ENCODE measurements at regions not wholly inside any gene's neighbourhood (a gene's known extent, or its start where the extent isn't known, plus 50 kb on each side); places are given as distances from the start of the nearest gene placed in this dataset.

DNA sequence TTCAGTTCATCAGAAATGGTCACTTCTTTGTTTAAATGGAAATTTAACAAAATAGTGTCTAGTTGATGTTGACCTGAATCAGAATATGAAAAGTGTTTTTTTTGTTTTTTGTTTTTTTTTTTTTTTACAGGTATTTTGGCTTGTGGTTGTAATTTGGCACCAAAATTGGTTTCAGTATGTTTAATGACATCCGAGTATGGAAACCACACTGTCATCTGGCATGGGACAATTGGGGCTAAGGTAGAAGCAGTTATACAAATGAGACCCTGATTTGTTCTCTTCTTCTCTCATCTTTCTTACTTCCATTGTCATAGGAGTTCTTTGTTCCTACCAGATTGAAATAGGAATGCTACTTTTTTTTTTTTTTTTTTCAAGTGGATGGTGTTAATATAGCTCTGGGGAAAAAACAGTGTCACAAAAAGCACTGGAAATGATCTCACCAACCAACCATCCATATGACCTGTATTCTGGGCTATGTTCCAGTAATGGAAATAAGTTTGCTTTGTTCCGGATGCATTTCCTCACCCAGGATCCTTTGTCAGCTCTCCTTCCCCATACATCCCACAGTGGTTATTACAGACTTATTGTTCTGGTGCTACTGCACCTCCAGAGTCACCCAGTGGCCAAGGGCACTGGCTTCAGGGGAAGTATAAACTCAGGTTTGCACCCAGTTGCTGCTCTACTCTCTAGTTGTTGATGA is 95.8 kb downstream of the ATXN3L start:
- intact Hi-C loops (cut with micrococcal nuclease) = no loop called here
- Histone ChIP-seq H3K79me2 (ENCODE audit: control insufficient read depth, insufficient read depth, low read length) (no peaks in the 10 kb centered on the region), H3K36me3 (replicated peaks in 1 of 2; ENCODE audit: control extremely low read depth in 1 of 2, control insufficient read depth in 1 of 2, extremely low read depth in 1 of 2, insufficient read depth in 2 of 2, low read length in 1 of 2) (no peaks in the 10 kb centered on the region), H3K4me1 (ENCODE audit: control insufficient read depth in 2 of 2, insufficient read depth in 2 of 2, low read length in 2 of 2) (peaks cover 0 to 5% of the 10 kb centered on the region in 2 donors), H3K9ac (ENCODE audit: low read length) (no peak overlapping the region), H3K27ac (ENCODE audit: low read length in 2 of 2) (no peak overlapping the region), H2AFZ (ENCODE audit: insufficient read depth, low read depth, low read length, poor library complexity, severe bottlenecking) (no peak overlapping the region), H3K27me3 (replicated peaks in 1 of 4; ENCODE audit: control extremely low read depth in 1 of 4, control insufficient read depth in 3 of 4, insufficient read depth in 4 of 4, low read length in 3 of 4) (no peaks in the 10 kb centered on the region), H3K4me2 (replicated peaks; ENCODE audit: low read depth, low read length, poor library complexity, severe bottlenecking) (no peak overlapping the region), H3K4me3 (ENCODE audit: control extremely low read depth in 1 of 5, extremely low read depth in 1 of 5, insufficient read depth in 1 of 5, low read depth in 2 of 5, low read length in 4 of 5) (no peak overlapping the region), H4K20me1 (ENCODE audit: control insufficient read depth, insufficient read depth, low read length, poor library complexity, severe bottlenecking) (no peaks in the 10 kb centered on the region), H3K9me3 (ENCODE audit: control extremely low read depth in 1 of 3, control insufficient read depth in 2 of 3, insufficient read depth in 1 of 3, low read length in 2 of 3) (no peaks in the 10 kb centered on the region)
- Mint-ChIP-seq H3K27ac (no peak overlapping the region), H3K9me3 (ENCODE audit: insufficient read depth) (peaks cover 2% of the 10 kb centered on the region), H3K4me1 (peaks cover 6% of the 10 kb centered on the region), H3K4me3 (no peak overlapping the region), H3K27me3 (no peaks in the 10 kb centered on the region)
- CTCF ChIA-PET = no interaction called here
- WGBS (ENCODE audit: insufficient coverage) = no CpG with 5 or more reads among the region's 2 CpGs
- ATAC-seq (ENCODE audit: low read depth) = no peak
- no peak for DNase-seq
- no peak for TF ChIP-seq CTCF (IDR thresholded peaks at IDR 0.05)
- no peak for TF ChIP-seq EZH2 (IDR thresholded peaks at IDR 0.05; ENCODE audit: borderline replicate concordance, insufficient read depth, low read depth, low read length, poor library complexity, severe bottlenecking)
- POLR2A ChIA-PET = no interaction called here

DNA sequence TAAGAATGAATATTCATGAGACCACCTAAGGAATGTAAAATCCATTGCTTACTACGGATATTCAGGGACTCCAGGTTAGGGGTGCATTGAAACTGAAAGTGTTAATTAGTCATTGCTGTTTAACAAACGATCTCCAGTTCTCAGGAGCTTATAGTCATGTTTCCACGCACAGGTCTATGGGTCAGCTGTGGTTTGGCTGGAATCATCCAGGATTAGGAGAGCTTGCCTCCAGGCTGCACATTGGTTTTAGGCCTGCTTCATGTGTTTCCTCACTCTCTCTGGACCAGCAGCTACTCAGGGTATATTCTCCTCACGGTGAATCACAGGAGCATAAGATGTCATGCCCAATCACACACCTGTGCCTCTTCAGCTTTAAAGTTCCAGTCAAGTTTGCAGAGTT is 98.9 kb downstream of the ATXN3L start:
- Mint-ChIP-seq H3K27me3 (no peaks in the 10 kb centered on the region), H3K9me3 (ENCODE audit: insufficient read depth) (no peaks in the 10 kb centered on the region), H3K4me3 (no peak overlapping the region), H3K4me1 (peaks cover 6% of the 10 kb centered on the region), H3K27ac (no peak overlapping the region)
- CTCF ChIA-PET = interaction anchor here (0.9 kb wide), 1 partner anchor 274 kb away, joined by 3 read pairs; no protein-coding TSS in a partner anchor
- Histone ChIP-seq H3K79me2 (ENCODE audit: control insufficient read depth, insufficient read depth, low read length) (no peaks in the 10 kb centered on the region), H3K27ac (ENCODE audit: low read length in 2 of 2) (no peak overlapping the region), H3K4me3 (ENCODE audit: control extremely low read depth in 1 of 5, extremely low read depth in 1 of 5, insufficient read depth in 1 of 5, low read depth in 2 of 5, low read length in 4 of 5) (no peak overlapping the region), H3K9me3 (ENCODE audit: control extremely low read depth in 1 of 3, control insufficient read depth in 2 of 3, insufficient read depth in 1 of 3, low read length in 2 of 3) (no peaks in the 10 kb centered on the region), H3K9ac (ENCODE audit: low read length) (no peak overlapping the region), H3K4me2 (replicated peaks; ENCODE audit: low read depth, low read length, poor library complexity, severe bottlenecking) (peak overlapping the region; percentile 24), H3K36me3 (replicated peaks in 1 of 2; ENCODE audit: control extremely low read depth in 1 of 2, control insufficient read depth in 1 of 2, extremely low read depth in 1 of 2, insufficient read depth in 2 of 2, low read length in 1 of 2) (no peaks in the 10 kb centered on the region), H3K27me3 (replicated peaks in 1 of 4; ENCODE audit: control extremely low read depth in 1 of 4, control insufficient read depth in 3 of 4, insufficient read depth in 4 of 4, low read length in 3 of 4) (no peaks in the 10 kb centered on the region), H3K4me1 (ENCODE audit: control insufficient read depth in 2 of 2, insufficient read depth in 2 of 2, low read length in 2 of 2) (peaks cover 0 to 5% of the 10 kb centered on the region in 2 donors), H2AFZ (ENCODE audit: insufficient read depth, low read depth, low read length, poor library complexity, severe bottlenecking) (peak overlapping the region; percentile 45), H4K20me1 (ENCODE audit: control insufficient read depth, insufficient read depth, low read length, poor library complexity, severe bottlenecking) (no peaks in the 10 kb centered on the region)
- ATAC-seq (ENCODE audit: low read depth) (no peak), DNase-seq (no peak)
- WGBS (ENCODE audit: insufficient coverage) = 67% methylated on average over 2 of the region's 4 CpGs
- POLR2A ChIA-PET = interaction anchor here (0.7 kb wide), 1 partner anchor 13 kb away, joined by 3 read pairs; no protein-coding TSS in a partner anchor
- TF ChIP-seq EZH2 (IDR thresholded peaks at IDR 0.05; ENCODE audit: borderline replicate concordance, insufficient read depth, low read depth, low read length, poor library complexity, severe bottlenecking) (no peak), CTCF (IDR thresholded peaks at IDR 0.05) (no peak)
- intact Hi-C loops (cut with micrococcal nuclease) = no loop called here

Data from B cell (primary cell).